Esophagus squamous epithelium (tissue), 4 donors: ENCODE measurements at regions not wholly inside any gene's neighbourhood (a gene's known extent, or its start where the extent isn't known, plus 50 kb on each side); places are given as distances from the start of the nearest gene placed in this dataset.

Experiments
- POLR2A ChIP-seq, 4 donors: fragments of 450-650 bp; IDR thresholded peaks; one replicate each; pipeline ENCODE4 v1.6.1; 2017; ENCODE audit warnings: antibody characterized with exemption in 4 of 4, mild to moderate bottlenecking in 4 of 4, moderate library complexity in 3 of 4
- TF ChIP-seq, protein P1 (sequence below), 6 experiments: fragments of 450-650 bp in 4 of 6; fragments of 200-600 bp in 2 of 6; sonication (generic) in 2 of 6; IDR thresholded peaks; one replicate each; pipeline ENCODE4 v1.5.1; 2016 to 2019; ENCODE audit warnings: antibody characterized with exemption in 6 of 6, mild to moderate bottlenecking in 4 of 6, moderate library complexity in 4 of 6

DNA sequence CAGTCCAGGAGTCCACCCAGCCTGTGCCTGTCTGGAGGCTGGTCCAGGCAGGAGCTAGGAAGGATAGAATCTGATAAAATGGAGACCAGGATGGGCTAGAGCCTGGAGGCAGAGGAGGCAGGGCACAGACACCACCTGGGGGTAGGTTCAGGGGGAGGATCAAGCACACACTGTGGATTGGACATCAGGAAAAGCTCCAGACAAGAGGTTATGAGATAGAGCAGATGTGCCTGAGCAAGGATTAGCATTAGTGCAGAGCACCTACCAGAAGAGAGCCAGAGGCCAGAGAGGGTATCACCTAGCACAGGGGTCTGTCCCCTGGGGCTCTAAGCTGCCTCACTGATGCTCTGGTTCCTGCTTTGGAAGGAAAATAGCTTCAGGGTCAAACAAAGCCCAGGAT, 216.7 kb upstream of the ZC3H12A start:
- TF ChIP-seq, protein P1, sequence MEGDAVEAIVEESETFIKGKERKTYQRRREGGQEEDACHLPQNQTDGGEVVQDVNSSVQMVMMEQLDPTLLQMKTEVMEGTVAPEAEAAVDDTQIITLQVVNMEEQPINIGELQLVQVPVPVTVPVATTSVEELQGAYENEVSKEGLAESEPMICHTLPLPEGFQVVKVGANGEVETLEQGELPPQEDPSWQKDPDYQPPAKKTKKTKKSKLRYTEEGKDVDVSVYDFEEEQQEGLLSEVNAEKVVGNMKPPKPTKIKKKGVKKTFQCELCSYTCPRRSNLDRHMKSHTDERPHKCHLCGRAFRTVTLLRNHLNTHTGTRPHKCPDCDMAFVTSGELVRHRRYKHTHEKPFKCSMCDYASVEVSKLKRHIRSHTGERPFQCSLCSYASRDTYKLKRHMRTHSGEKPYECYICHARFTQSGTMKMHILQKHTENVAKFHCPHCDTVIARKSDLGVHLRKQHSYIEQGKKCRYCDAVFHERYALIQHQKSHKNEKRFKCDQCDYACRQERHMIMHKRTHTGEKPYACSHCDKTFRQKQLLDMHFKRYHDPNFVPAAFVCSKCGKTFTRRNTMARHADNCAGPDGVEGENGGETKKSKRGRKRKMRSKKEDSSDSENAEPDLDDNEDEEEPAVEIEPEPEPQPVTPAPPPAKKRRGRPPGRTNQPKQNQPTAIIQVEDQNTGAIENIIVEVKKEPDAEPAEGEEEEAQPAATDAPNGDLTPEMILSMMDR (IDR thresholded peaks at IDR 0.05): no peak
- TF ChIP-seq POLR2A (IDR thresholded peaks at IDR 0.05): no peak
